DMS114 treated with DMSO at 0.1 percent for 48 hours (cell line): ENCODE measurements at regions not wholly inside any gene's neighbourhood (a gene's known extent, or its start where the extent isn't known, plus 50 kb on each side); places are given as distances from the start of the nearest gene placed in this dataset.

Experiments used
- DNase-seq: peaks from one replicate; lab custom pipeline; 2025; ENCODE audit not compliant: unreplicated experiment; lab: John Stamatoyannopoulos, UW

- no peak for DNase-seq
These were observed 570.5 kb upstream of the ARGLU1 start for GRCh38 chr13:107138486-107138885.

- DNase-seq: no peak
These were observed 566.0 kb upstream of the ARGLU1 start for GRCh38 chr13:107133950-107134349.

- DNase-seq: no peak
These were observed 562.6 kb upstream of the ARGLU1 start for GRCh38 chr13:107130566-107130965.

- DNase-seq: no peak
These were observed 556.8 kb upstream of the ARGLU1 start for GRCh38 chr13:107124730-107125129.

- DNase-seq: peak; percentile 9
These were observed 556.3 kb upstream of the ARGLU1 start for GRCh38 chr13:107124129-107124718.

- DNase-seq: no peak
These were observed 553.9 kb upstream of the ARGLU1 start for GRCh38 chr13:107121793-107122192.

- DNase-seq: no peak
These were observed 552.3 kb upstream of the ARGLU1 start for GRCh38 chr13:107119989-107120881.

GRCh38 chr13:107118506-107118905 is 550.6 kb upstream of the ARGLU1 start:
- DNase-seq: no peak

GRCh38 chr13:107117327-107118012 is 549.5 kb upstream of the ARGLU1 start:
- no peak for DNase-seq

- DNase-seq: no peak
These were observed 545.5 kb upstream of the ARGLU1 start for GRCh38 chr13:107113387-107113786.

- DNase-seq: no peak
These were observed 543.3 kb upstream of the ARGLU1 start for GRCh38 chr13:107111248-107111647.

GRCh38 chr13:107104631-107105030 is 536.7 kb upstream of the ARGLU1 start:
- DNase-seq: no peak

- no peak for DNase-seq
These were observed 534.7 kb upstream of the ARGLU1 start for GRCh38 chr13:107102676-107103075.

GRCh38 chr13:107099661-107100060 is 531.7 kb upstream of the ARGLU1 start:
- no peak for DNase-seq

GRCh38 chr13:107097916-107098315 is 530.0 kb upstream of the ARGLU1 start:
- no peak for DNase-seq

GRCh38 chr13:107095876-107096275 is 527.9 kb upstream of the ARGLU1 start:
- no peak for DNase-seq

- no peak for DNase-seq
These were observed 523.9 kb upstream of the ARGLU1 start for GRCh38 chr13:107091861-107092260.

- no peak for DNase-seq
These were observed 523.5 kb upstream of the ARGLU1 start for GRCh38 chr13:107091428-107091827.

- no peak for DNase-seq
These were observed 520.1 kb upstream of the ARGLU1 start for GRCh38 chr13:107088061-107088460.

GRCh38 chr13:107079423-107080049 is 511.6 kb upstream of the ARGLU1 start:
- DNase-seq: no peak

- DNase-seq: no peak
These were observed 510.4 kb upstream of the ARGLU1 start for GRCh38 chr13:107078229-107078765.
